Natural killer cell treated with Interleukin-12 subunit alpha and Interleukin-12 subunit beta and Interleukin-15 and Interleukin-18, amount 100 ng/mL, for 72 hours (primary cell): ENCODE measurements at regions not wholly inside any gene's neighbourhood (a gene's known extent, or its start where the extent isn't known, plus 50 kb on each side); places are given as distances from the start of the nearest gene placed in this dataset.
"Not testable (repeated sequence)": the region's sequence is repeated elsewhere in the genome, so short reads cannot be mapped to it uniquely, and the experiment has no call there.

ENCODE experiments used
- ATAC-seq, 2 donors: fragments of 150-1000 bp; cut with Tn5 transposase in 1 of 2; sonication (Bioruptor Pico), chemical (Tn5 transposase) in 1 of 2; 2 replicates each; pipeline ENCODE4 v1.10.0; 2021
- DNase-seq: peaks from one replicate; pipeline ENCODE4 v3.0.0; 2022; ENCODE audit warnings: low spot score
- H3K27ac Mint-ChIP-seq, 2 donors: 1 replicate in 1 of 2; 2 replicates in 1 of 2; pipeline ENCODE4 v1.8.0; 2022; ENCODE audit warnings: mixed read lengths in 2 of 2, mild to moderate bottlenecking in 1 of 2, moderate library complexity in 1 of 2
- H3K27me3 Mint-ChIP-seq, 2 donors: 1 replicate in 1 of 2; 2 replicates in 1 of 2; pipeline ENCODE4 v1.8.0; 2022; ENCODE audit warnings: mixed read lengths in 2 of 2
- H3K36me3 Mint-ChIP-seq: one replicate; pipeline ENCODE4 v1.8.0; 2022; ENCODE audit warnings: mixed read lengths
- H3K4me1 Mint-ChIP-seq, 2 donors: 1 replicate in 1 of 2; 2 replicates in 1 of 2; pipeline ENCODE4 v1.8.0; 2022; ENCODE audit warnings: low read depth in 2 of 2, mixed read lengths in 2 of 2, mild to moderate bottlenecking in 1 of 2
- H3K4me3 Mint-ChIP-seq: one replicate; pipeline ENCODE4 v1.8.0; 2022; ENCODE audit warnings: mixed read lengths
- H3K9me3 Mint-ChIP-seq: 2 replicates; pipeline ENCODE4 v1.8.0; 2022; ENCODE audit warnings: mixed read lengths

DNA sequence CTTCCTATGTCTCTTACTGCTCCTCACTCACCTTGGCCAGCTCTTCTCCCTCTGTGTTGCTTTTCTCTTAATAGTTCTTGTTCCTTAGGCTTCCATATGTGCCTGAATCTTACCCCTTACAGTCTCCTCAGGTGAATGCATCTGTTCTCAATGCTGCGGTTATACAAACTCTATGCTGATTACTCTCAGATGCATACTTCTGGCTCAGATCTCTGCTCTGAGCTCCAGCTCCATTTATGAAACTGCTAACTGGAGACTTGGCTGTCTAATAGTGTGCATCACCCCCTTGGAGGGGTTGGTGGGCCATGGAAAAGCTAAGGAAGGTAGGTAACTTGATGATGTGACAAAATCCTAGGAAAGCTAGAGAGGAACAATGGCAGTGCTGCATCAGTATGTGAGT is 422.5 kb downstream of the TMEM135 start:
- no peak for ATAC-seq
- Mint-ChIP-seq H3K27me3 (peaks cover 0 to 2% of the 10 kb centered on the region in 2 donors), H3K4me3 (no peak overlapping the region), H3K4me1 (no peaks in the 10 kb centered on the region), H3K36me3 (no peaks in the 10 kb centered on the region), H3K9me3 (no peaks in the 10 kb centered on the region), H3K27ac (no peak overlapping the region)
- no peak for DNase-seq

DNA sequence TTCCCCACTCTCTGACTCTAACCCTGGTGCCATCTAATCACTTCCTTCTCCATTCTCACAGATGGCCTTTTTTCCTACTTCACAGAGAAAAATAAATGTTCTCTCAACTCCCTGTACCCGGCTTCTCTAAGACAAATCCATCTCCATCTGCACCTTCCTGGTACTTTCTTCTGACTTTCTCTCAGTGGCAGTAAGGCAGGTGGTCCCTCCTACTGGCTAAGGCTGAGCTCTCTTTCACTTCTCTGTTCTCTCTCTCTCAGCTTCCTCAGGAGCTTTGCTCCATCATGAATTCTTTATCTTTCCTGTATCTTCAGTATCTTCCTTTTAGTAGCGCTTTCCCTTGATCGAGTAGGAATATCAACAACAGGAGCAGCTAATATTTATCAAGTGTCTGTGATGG is 421.6 kb downstream of the TMEM135 start:
- no peak overlapping the region for H3K27ac Mint-ChIP-seq
- H3K27me3 Mint-ChIP-seq = peaks cover 0 to 2% of the 10 kb centered on the region in 2 donors
- no peaks in the 10 kb centered on the region for H3K9me3 Mint-ChIP-seq
- ATAC-seq (no peak), DNase-seq (no peak)
- no peak overlapping the region for H3K4me3 Mint-ChIP-seq
- no peaks in the 10 kb centered on the region for H3K36me3 Mint-ChIP-seq
- H3K4me1 Mint-ChIP-seq = no peaks in the 10 kb centered on the region

GRCh38 chr11:87456499-87456898 is 418.8 kb downstream of the TMEM135 start:
- Mint-ChIP-seq H3K9me3 (no peaks in the 10 kb centered on the region), H3K4me3 (no peak overlapping the region), H3K36me3 (no peaks in the 10 kb centered on the region), H3K27me3 (peaks cover 0 to 2% of the 10 kb centered on the region in 2 donors), H3K4me1 (no peaks in the 10 kb centered on the region), H3K27ac (no peak overlapping the region)
- ATAC-seq (no peak), DNase-seq (no peak)

GRCh38 chr11:87455180-87455579 is 417.4 kb downstream of the TMEM135 start:
- H3K4me1 Mint-ChIP-seq = no peaks in the 10 kb centered on the region
- peaks cover 0 to 2% of the 10 kb centered on the region in 2 donors for H3K27me3 Mint-ChIP-seq
- H3K36me3 Mint-ChIP-seq = no peaks in the 10 kb centered on the region
- DNase-seq = no peak
- no peak overlapping the region for H3K27ac Mint-ChIP-seq
- H3K4me3 Mint-ChIP-seq = no peak overlapping the region
- H3K9me3 Mint-ChIP-seq = no peaks in the 10 kb centered on the region
- ATAC-seq = no peak

DNA sequence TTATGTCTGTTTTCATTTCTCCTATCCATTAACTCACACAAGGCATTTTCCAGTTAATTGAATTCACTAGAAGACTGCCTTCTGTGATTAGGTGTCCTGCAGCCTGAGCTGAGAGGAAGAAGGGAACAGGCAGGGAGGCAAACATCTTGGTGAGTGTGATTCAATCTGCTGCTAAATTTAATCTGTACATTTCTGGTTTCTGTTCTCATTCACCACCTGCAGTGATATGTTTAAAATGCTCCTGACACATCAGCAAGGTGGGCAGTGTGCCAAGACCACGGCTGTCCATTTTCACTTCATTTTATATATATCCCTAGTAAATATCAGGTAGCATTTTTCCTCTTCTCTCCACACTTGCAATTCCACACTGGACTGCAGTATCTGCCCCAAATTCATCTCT is 416.5 kb downstream of the TMEM135 start:
- no peak overlapping the region for H3K27ac Mint-ChIP-seq
- H3K9me3 Mint-ChIP-seq = no peaks in the 10 kb centered on the region
- no peak for DNase-seq
- H3K36me3 Mint-ChIP-seq = no peaks in the 10 kb centered on the region
- no peaks in the 10 kb centered on the region for H3K4me1 Mint-ChIP-seq
- peaks cover 0 to 2% of the 10 kb centered on the region in 2 donors for H3K27me3 Mint-ChIP-seq
- no peak overlapping the region for H3K4me3 Mint-ChIP-seq
- ATAC-seq = no peak

DNA sequence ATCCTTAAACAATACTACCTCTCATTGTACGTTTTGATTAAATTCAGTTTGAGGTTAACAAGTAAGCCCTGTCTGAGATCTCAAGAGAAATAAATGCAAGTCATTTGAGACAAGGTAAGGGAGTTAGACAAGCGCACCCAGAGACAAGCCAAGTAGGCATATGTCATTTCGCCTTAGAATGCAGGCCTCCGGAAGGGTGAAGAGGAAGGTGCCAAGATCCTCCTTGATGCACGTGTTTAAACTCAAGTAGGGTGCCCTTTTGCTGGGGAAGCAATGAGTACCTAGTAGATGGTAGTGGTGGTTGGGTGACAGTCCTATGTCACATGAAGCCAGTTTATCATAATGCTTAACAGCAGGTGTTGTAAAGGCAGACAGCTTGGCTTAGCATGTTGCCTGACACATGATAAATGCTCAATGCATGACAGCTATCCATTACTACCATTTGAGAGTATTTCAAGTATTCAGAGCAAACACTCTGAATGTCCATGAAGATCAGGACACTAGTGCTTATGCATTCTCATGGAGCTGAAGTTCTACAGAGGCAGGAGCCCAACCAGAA is 415.9 kb downstream of the TMEM135 start:
- Mint-ChIP-seq H3K36me3 (no peaks in the 10 kb centered on the region), H3K4me1 (no peaks in the 10 kb centered on the region), H3K27ac (no peak overlapping the region), H3K9me3 (no peaks in the 10 kb centered on the region), H3K4me3 (no peak overlapping the region), H3K27me3 (peaks cover 5% of the 10 kb centered on the region in 2 donors)
- ATAC-seq (no peak), DNase-seq (no peak)

DNA sequence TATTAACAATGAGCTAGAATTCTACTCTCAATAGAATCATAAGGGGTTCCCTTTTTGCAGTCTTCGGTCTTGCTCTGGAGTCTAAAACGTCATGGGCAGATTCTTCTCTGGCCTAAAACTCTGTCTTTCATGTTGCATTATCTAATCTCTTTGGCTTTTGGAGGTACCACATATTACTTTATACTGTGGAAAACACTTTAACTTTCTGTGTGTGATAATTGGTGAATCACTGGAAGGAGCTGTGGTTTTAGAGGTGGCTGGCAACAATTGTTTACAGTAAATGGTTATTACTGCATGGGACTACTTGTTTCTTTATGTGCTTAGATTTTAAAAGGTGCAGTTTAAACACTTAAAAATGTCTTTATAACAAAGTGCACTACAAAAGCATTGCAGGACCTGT is 414.3 kb downstream of the TMEM135 start:
- H3K27me3 Mint-ChIP-seq = peaks cover 5 to 10% of the 10 kb centered on the region in 2 donors
- not testable (repeated sequence) for H3K9me3 Mint-ChIP-seq, ATAC-seq, H3K4me1 Mint-ChIP-seq, H3K4me3 Mint-ChIP-seq, DNase-seq, H3K27ac Mint-ChIP-seq, H3K36me3 Mint-ChIP-seq

- Mint-ChIP-seq H3K27ac (no peak overlapping the region), H3K4me3 (no peak overlapping the region), H3K36me3 (no peaks in the 10 kb centered on the region), H3K9me3 (no peaks in the 10 kb centered on the region), H3K27me3 (peaks cover 5 to 10% of the 10 kb centered on the region in 2 donors), H3K4me1 (no peaks in the 10 kb centered on the region)
- ATAC-seq = no peak
- no peak for DNase-seq
These were observed 413.7 kb downstream of the TMEM135 start for GRCh38 chr11:87451395-87451794.

DNA sequence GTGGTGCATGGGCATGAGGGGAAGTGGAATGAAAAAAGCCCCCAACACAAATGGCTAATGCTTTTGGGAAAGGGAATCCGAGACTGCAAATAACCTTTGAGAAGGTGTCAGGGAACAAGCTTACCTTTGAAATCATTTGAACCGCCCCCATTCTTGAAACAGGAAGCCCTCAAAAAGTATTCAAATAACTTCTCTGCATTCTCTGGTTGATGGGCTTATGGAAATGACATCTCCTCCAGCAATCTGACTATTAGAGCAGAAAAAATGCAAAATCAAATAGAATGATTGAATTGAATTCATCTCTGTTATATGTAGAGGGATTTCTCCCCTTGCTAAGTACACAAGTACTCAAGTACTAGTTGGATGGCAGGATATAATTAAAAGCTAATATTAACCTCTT is 409.9 kb downstream of the TMEM135 start:
- no peaks in the 10 kb centered on the region for H3K36me3 Mint-ChIP-seq
- H3K9me3 Mint-ChIP-seq = no peaks in the 10 kb centered on the region
- no peak overlapping the region for H3K4me3 Mint-ChIP-seq
- DNase-seq (no peak), ATAC-seq (no peak)
- H3K27me3 Mint-ChIP-seq = peaks cover 8 to 18% of the 10 kb centered on the region in 2 donors
- no peak overlapping the region for H3K27ac Mint-ChIP-seq
- no peaks in the 10 kb centered on the region for H3K4me1 Mint-ChIP-seq

- DNase-seq (no peak), ATAC-seq (no peak)
These were observed 407.3 kb downstream of the TMEM135 start for GRCh38 chr11:87444993-87445392.

DNA sequence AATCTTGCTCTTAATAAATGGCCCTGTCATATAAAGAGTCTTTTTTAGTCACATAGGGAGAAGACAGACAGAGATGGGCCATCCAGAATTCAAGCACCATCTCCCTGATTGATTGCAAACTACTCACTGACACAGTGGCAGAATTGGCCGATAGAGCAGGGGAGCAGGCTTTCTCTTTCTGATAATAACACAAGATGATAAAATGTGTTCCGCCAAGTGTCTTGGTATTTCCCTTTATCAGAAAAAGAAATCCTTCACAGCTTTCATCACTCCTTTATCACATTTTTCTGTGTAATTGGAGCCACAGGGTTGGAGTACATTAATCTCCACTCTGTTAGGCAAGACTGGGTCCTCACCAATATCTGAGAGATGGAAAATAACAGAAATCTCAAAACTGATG is 406.0 kb downstream of the TMEM135 start:
- no peak overlapping the region for H3K4me3 Mint-ChIP-seq
- ATAC-seq (no peak), DNase-seq (no peak)
- no peak overlapping the region for H3K27ac Mint-ChIP-seq
- no peaks in the 10 kb centered on the region for H3K36me3 Mint-ChIP-seq
- H3K4me1 Mint-ChIP-seq = no peaks in the 10 kb centered on the region
- H3K9me3 Mint-ChIP-seq = no peaks in the 10 kb centered on the region
- H3K27me3 Mint-ChIP-seq = peaks cover 11 to 33% of the 10 kb centered on the region in 2 donors

More at GRCh38 chr11:87444993-87445392, 407.3 kb downstream of the TMEM135 start:
- Mint-ChIP-seq H3K9me3 (no peaks in the 10 kb centered on the region), H3K4me3 (no peak overlapping the region), H3K27ac (no peak overlapping the region), H3K4me1 (no peaks in the 10 kb centered on the region), H3K27me3 (peaks cover 11 to 25% of the 10 kb centered on the region in 2 donors), H3K36me3 (no peaks in the 10 kb centered on the region)

DNA sequence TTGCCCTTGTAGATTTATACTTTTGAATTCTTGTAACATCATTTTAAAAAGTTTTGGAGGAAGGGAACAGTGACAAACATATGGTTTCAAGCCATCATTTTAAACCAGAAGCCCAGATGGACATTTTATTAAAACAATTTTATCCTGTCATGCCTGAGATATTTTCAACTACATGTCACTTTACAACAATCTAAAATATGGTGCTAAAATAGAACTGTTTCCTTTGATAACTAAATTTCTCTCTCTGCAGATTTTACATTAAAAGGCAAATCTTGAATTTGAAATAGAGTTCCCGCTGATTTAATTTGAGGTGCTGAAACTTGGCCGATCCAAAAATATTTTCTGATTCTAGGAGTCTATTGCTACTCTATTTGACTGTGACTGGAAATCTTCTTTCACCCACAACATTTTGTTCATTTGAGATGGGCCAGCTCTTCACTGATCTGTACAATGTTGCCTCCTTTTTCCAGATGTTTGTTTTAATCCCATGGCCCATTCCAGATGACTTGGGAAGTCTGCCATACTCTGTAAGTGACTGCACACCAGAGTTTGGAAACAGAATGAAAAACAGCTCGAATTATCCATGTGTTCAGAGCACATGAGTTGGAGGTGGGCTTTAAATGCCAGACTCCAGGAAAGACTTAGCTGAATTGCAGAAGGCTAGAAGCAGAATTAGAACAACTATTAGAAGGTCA is 402.5 kb downstream of the TMEM135 start:
- no peak overlapping the region for H3K27ac Mint-ChIP-seq

DNA sequence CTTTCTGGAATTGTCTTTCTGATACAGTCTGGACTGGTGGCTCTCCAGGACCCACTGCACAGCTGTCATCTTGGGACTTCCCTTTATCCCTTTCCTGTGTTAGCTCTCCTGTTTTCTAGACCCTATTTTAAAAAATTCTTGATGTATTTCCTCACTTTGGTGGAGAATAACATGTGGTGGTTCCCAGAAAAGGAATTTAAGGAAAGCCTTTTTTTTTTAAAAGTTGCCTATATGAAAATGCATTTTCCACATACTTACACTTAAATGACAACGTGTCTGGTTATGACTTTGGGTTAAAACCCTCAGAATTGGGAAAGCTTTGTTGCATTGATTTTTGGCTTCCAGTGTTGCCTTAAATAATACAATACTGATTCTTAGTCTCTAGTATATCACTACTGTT is 400.7 kb downstream of the TMEM135 start:
- H3K4me1 Mint-ChIP-seq = no peaks in the 10 kb centered on the region
- no peak for DNase-seq
- H3K36me3 Mint-ChIP-seq = no peaks in the 10 kb centered on the region
- no peaks in the 10 kb centered on the region for H3K9me3 Mint-ChIP-seq
- H3K27ac Mint-ChIP-seq = no peak overlapping the region
- no peak overlapping the region for H3K4me3 Mint-ChIP-seq
- ATAC-seq = no peak
- H3K27me3 Mint-ChIP-seq = peaks cover 6 to 26% of the 10 kb centered on the region in 2 donors

More for the DNA sequence above, 402.5 kb downstream of the TMEM135 start:
- Mint-ChIP-seq H3K4me3 (no peak overlapping the region), H3K36me3 (no peaks in the 10 kb centered on the region), H3K27me3 (peaks cover 9 to 23% of the 10 kb centered on the region in 2 donors), H3K4me1 (no peaks in the 10 kb centered on the region), H3K9me3 (no peaks in the 10 kb centered on the region)
- DNase-seq = no peak
- ATAC-seq = no peak

GRCh38 chr11:87437844-87438223 is 400.1 kb downstream of the TMEM135 start:
- Mint-ChIP-seq H3K4me3 (no peak overlapping the region), H3K4me1 (no peaks in the 10 kb centered on the region), H3K36me3 (no peaks in the 10 kb centered on the region), H3K9me3 (no peaks in the 10 kb centered on the region), H3K27me3 (peaks cover 6 to 31% of the 10 kb centered on the region in 2 donors), H3K27ac (no peak overlapping the region)
- DNase-seq (no peak), ATAC-seq (no peak)
